Activated CD4-positive, alpha-beta T cell treated with anti-CD3 and anti-CD28 coated beads for 4 hours (primary cell): ENCODE measurements at regions not wholly inside any gene's neighbourhood (a gene's known extent, or its start where the extent isn't known, plus 50 kb on each side); places are given as distances from the start of the nearest gene placed in this dataset.

ENCODE experiments used
- DNase-seq, 2 donors: peaks; one replicate each; pipeline ENCODE4 v3.0.0-alpha.2; 2020

- no peak for DNase-seq
These were observed 121.4 kb upstream of the HS6ST1 start for GRCh38 chr2:128439791-128440665.

DNA sequence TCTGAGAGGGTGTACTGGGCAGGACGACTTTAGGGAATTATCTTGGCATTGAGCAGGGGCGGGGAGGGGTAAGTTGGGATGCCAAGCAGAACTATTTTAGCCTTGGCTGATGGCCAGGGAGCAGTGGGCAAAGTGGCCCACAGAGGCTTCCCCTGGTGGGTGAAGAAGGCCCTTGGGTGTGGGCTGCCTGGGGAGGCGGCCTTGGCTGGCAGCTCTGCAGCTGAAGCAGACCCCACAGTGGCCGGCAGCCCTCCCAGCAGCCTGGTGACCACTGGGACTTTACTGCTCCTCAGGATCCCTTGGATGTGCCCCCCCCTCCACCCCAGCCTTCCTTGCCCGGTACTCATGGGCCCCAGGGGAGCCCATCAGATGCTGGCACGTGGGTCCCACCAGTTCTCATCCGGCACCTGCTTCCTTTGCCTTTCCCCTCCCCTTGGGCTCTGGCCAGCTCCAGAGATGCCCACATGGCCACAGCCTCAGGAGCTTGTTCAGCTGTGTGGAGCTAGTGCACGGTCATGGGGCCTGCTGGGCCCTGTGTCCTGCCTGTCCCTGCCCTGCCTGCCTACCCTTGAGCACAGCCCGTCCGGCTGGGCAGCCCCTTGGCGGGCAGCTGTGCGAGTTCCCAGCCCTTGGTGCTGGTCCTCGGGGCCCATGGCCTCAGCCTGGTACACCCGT, 122.1 kb upstream of the HS6ST1 start:
- no peak for DNase-seq

- no peak for DNase-seq
These were observed 122.8 kb upstream of the HS6ST1 start for GRCh38 chr2:128441341-128442052.

DNA sequence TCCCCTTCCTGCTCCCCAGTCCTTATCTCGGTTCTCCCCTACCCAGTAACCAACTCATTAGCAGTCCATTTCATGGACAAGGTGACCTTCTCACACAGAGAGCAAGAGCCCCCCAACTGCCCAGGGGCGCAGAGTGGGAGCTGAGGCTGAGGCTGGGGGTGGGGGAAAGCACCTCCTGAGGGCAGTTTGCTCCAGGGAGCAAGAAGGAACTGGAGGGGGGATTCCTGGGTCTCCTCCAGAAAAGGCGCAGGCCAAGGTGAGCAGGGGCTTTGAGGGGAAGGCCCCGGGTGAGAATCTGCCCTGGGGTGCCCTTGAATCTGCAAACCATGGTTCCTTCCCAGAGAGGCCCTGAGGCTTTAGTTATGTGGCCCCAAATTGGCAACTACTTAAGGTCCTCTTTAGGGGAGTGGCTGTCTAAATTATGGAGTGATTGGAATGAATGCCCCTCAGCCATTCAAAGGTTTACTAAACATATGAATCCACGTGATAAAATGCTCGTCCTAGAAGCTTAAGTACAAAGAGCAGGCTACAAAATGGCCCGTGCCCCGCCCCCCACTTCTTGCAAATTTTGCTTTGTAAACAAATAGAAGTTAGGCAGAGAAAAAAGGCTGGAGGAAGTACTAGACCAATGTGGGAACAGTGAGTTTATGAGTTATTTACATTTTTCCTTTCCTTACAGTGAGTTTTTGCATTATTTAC, 123.5 kb upstream of the HS6ST1 start:
- DNase-seq = no peak

GRCh38 chr2:128442891-128443302, 124.2 kb upstream of the HS6ST1 start:
- DNase-seq = no peak

DNA sequence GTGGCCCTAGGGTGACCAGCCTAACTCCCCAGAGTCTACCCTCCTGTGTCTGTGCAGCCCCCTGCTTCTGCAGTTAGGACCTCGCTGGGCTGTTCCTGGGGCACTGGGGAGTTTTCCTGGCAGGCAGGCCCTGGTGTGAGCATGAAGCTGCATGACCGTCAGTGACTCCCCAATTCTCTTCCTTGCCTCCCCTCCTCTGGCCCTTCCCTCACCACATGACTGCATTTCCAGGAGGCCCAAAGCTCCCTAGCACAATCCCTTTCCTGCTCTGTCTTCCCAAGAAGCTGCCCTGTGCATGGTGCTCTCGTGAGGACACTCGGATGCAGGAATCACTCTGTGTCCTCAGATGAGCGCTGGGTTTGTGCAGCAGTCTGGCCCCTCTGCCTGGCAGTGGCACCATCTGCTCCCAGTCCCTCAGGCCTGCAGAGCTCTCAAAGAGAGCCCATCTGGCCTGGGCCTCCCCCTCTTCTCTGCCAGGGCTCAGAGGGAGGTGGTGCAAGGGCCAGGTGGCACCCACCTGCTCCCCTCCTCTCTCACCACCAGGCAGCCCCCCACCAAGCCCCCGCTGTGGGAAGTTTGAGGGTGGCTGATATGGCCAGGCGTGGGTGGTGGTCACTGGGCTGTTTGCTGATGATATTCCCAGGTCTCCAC, 125.6 kb upstream of the HS6ST1 start:
- no peak for DNase-seq

- DNase-seq = no peak
These were observed 126.3 kb upstream of the HS6ST1 start for GRCh38 chr2:128444816-128445522.

- no peak for DNase-seq
These were observed 126.8 kb upstream of the HS6ST1 start for GRCh38 chr2:128445523-128445900.

DNA sequence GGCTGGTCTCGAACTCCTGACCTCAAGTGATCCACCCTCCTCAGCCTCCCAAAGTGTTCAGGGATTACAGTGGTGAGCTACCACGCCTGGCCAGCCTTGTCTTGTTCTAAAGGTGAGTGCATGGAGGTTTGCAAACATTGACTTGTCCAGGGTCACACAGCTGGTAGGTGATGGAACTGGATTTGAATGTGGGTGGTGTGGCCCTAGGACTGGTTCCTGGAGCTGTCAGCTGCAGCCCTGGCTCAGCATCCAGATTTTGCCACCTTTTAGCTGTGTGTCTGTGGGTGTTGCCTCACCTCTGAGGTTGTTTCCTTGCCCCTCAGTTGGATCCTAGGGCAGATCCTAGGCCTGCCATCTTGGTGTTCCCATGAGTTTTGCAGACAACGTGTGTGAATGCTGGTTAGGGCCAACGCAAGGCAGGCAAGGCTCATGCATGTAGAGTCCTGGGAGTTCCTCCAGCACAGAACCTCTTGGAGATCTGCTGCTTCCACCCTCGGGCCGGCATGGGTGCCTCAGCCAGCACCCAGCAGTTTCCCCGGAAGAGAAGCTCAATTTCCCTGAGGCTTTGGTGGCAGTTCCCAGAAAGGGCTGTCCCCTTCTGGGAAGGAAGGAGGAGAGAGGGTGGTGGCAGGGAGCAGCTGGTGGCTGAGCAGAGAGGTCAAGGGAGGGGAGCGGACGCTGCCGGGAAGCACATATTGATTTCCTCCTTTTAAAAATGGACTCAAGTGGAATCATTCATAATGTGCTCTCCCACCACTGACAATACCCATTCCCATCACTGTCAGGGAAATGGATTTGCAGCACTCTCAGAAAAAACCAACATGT, 127.6 kb upstream of the HS6ST1 start:
- DNase-seq = no peak

GRCh38 chr2:128446874-128447537, 128.3 kb upstream of the HS6ST1 start:
- DNase-seq = no peak

DNA sequence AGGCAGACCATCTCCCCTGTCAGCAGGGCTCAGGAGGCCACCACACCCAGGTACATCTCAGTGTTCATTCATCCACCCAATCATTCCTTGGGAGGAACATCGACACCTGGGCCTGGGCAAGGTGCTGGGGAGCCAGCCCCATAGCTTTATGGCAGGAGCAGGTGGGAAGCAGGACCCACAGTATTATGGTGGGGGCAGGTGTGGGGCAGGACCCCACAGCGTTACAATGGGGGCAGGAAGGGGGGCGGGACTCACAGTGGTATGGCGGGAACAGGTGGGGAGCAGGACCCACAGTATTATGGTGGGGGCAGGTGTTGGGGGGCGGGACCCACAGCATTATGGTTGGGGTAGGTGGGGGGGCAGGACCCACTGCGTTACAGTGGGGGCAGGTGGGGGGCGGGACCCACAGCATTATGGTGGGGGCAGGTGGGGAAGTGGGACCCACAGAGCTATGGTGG, 128.9 kb upstream of the HS6ST1 start:
- DNase-seq = no peak

DNA sequence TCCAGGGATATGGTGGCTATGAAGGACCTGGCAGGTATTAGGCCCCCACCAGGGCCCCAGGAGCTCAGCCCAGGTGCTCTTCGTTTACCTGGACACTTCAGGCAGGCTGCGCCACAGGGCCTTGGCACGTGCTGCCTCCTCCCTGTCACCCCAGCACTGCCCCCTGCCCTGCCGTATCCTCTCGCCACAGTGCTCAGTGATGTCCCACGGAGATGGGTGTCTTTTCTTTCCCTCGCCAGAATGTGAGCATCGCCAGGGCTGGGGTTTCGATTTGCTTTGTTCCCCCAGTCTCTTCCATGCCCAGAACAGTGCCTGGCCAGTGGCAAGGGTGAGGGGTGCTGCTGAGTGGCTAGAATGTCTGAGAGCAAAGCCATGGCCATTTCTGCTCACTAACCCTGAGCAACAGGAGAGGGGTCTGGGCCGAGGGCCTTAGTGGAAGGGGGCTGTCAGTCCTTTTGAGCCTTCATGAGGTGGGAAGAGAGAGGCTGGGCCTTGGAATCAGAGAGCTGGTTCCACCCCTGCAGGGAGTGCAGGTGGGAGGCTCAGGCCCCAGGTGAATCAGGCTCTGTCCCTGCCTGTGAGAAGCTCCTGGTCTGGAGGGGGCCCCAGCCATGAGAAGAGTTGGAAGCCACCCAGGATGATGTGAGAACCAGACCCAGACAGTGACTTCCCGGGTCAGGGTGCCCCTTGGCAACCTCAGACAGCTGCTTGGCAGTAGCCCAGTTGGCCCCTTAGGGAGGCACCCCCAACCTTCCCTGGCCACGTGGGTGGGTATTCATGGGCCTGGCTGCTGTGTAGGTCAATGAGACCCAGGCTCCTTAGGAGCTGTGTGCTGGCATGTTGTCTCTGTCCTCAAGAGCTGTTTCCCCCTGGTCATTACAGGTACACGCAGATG, 129.9 kb upstream of the HS6ST1 start:
- DNase-seq = no peak

GRCh38 chr2:128449226-128450061, 130.8 kb upstream of the HS6ST1 start:
- no peak for DNase-seq

GRCh38 chr2:128450211-128451024, 131.8 kb upstream of the HS6ST1 start:
- DNase-seq = no peak

DNA sequence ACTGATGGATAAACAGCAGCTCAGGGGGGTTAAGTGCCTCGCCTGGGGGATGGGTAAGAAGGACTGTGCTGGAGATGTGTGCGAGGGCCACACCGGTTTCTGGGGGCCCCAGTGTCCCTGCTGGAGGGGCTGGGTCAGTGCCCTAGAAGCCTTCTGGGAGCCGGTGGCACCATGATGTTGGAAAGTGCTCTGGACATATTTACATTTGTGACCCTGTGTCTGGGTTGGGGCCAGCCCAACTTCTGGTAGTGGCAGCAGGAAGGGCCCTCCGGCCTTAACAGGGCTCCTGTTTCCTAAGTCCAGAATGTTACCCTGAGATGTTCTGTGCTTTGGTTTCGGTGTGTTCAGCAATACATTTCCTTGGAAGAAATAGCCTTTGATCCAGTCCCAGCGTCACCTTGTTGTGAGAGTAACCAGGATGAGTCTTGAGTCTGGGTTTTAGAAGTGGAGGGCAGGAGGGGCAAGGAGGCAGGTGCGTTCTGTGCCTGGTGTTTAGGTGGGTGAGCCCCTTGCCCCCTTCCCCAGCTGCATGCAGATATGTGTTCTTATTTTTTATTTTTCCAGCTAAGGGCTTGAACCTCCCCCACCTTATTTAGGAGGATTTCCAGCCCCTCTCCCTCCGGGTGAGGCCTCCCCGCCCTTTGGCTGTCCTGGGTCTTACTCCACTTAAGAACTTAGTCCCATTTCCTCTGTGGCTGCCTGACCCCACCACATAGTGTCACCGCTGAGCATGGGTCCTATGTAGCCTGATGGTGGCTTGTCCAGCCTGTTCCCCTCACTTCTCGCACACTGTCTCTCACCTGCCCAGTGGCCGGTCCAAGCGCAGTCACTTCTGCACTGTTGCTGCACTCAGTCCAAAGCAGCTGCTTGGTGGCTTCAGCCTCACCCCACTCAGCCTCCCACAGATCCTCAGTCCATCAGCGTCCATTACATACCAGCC, 132.7 kb upstream of the HS6ST1 start:
- DNase-seq = no peak

DNA sequence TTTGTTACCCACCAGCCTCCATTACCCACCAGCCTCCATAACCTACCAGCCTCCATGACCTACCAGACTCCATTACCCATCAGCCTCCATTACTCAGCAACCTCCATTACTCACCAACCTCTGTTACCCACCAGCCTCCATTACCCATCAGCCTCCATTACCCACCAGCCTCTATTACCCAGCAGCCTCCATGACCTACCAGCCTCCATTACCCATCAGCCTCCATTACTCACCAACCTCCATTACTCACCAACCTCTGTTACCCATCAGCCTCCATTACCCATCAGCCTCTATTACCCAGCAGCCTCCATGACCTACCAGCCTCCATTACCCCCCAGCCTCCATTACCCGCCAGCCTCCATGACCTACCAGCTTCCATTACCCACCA, 133.3 kb upstream of the HS6ST1 start:
- no peak for DNase-seq
